ENCODE measurements at regions not wholly inside any gene's neighbourhood (a gene's known extent, or its start where the extent isn't known, plus 50 kb on each side); places are given as distances from the start of the nearest gene placed in this dataset.
"Not testable (repeated sequence)": the region's sequence is repeated elsewhere in the genome, so short reads cannot be mapped to it uniquely, and the experiment has no call there.

DNA sequence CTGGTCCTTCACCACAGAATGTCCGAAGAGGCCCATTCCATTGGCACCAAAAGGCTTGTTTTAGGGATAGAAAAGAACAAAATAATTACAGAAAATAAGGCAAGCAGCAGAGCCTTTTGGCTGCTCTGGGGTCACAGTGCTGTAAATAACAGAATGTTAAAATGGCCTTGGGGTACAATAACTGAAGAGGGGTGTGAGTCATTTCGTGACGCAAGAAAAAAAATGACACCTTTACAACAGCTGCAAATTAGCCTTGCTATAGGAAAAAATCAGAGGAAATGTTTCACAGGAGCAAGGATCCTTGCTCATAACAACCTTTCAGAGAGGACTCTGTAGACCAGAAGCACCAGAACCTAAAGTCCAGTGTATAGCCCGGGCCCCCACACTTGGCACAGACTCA, 483.4 kb downstream of the OMA1 start:
- FAIRE-seq: no peak
- TF ChIP-seq POU2F2 (IDR thresholded peaks at IDR 0.05; ENCODE audit: low read depth, low read length): no peak
- no peak for TF ChIP-seq SPI1 (IDR thresholded peaks at IDR 0.05; ENCODE audit: low read depth, low read length)
- TF ChIP-seq PAX5 (IDR thresholded peaks at IDR 0.05; ENCODE audit: insufficient read depth, low read length, severe bottlenecking): no peak
- TF ChIP-seq TAF1 (IDR thresholded peaks at IDR 0.05; ENCODE audit: low read depth, low read length): no peak
- no peak for TF ChIP-seq POLR2AphosphoS5 (IDR thresholded peaks at IDR 0.05; ENCODE audit: low read depth, low read length)
- no peak for TF ChIP-seq POLR2A (IDR thresholded peaks at IDR 0.05; ENCODE audit: low read depth, low read length)
- DNase-seq (ENCODE audit: insufficient read length, low spot score): no peak

GRCh38 chr1:58062635-58063034, 483.9 kb downstream of the OMA1 start:
- TF ChIP-seq PAX5 (IDR thresholded peaks at IDR 0.05; ENCODE audit: insufficient read depth, low read length, severe bottlenecking) (no peak), POLR2AphosphoS5 (IDR thresholded peaks at IDR 0.05; ENCODE audit: low read depth, low read length) (no peak), POU2F2 (IDR thresholded peaks at IDR 0.05; ENCODE audit: low read depth, low read length) (no peak), POLR2A (IDR thresholded peaks at IDR 0.05; ENCODE audit: low read depth, low read length) (no peak), SPI1 (IDR thresholded peaks at IDR 0.05; ENCODE audit: low read depth, low read length) (no peak), TAF1 (IDR thresholded peaks at IDR 0.05; ENCODE audit: low read depth, low read length) (no peak)
- DNase-seq (ENCODE audit: insufficient read length, low spot score): no peak
- no peak for FAIRE-seq

- FAIRE-seq (no peak), DNase-seq (ENCODE audit: insufficient read length, low spot score) (no peak)
- no peak for TF ChIP-seq TAF1 (IDR thresholded peaks at IDR 0.05; ENCODE audit: low read depth, low read length)
Observed at GRCh38 chr1:58060559-58061170, 485.9 kb downstream of the OMA1 start.

DNA sequence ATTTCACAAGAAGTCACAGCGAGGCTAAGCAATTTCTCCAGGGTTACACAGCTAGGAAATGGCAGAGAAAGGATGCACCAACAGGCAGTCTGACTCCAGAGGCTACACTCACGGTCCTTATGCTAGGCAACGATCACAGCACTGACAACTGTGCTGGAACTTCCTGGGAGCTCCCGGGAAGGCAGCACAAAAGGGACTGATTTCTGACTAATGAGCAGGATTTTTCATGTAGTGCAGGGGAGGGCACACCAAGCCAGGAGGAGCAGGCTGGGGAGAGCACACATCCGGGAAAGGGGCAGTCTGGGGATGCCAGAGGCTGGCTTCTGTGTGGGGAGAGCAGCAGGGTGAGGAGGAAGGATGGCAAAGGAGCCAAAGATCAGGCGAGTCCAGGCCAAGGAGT, 486.7 kb downstream of the OMA1 start:
- DNase-seq (ENCODE audit: insufficient read length, low spot score) (no peak), FAIRE-seq (no peak)
- TF ChIP-seq POU2F2 (IDR thresholded peaks at IDR 0.05; ENCODE audit: low read depth, low read length) (no peak), POLR2AphosphoS5 (IDR thresholded peaks at IDR 0.05; ENCODE audit: low read depth, low read length) (no peak), SPI1 (IDR thresholded peaks at IDR 0.05; ENCODE audit: low read depth, low read length) (no peak), POLR2A (IDR thresholded peaks at IDR 0.05; ENCODE audit: low read depth, low read length) (no peak), TAF1 (IDR thresholded peaks at IDR 0.05; ENCODE audit: low read depth, low read length) (no peak), PAX5 (IDR thresholded peaks at IDR 0.05; ENCODE audit: insufficient read depth, low read length, severe bottlenecking) (no peak)

DNA sequence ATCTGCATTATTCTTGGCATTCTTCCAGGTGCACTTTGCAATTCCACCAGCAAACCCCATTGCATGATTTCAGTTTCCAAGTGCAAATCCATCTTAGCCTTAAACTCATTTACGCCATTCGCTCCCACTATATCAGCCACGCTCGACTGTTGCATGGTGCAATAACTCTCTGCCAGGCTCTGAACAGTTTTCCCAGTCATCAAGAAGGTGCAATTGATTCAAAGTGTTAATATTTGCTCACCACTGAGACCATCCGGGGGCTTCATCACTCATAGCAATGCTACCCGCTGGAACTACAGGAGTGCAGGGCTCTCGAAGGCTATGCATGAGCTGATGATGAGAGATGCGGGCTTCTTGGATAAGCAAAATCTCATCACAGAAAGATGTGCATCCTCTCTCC, 488.2 kb downstream of the OMA1 start:
- FAIRE-seq (no peak), DNase-seq (ENCODE audit: insufficient read length, low spot score) (no peak)
- TF ChIP-seq POLR2AphosphoS5 (IDR thresholded peaks at IDR 0.05; ENCODE audit: low read depth, low read length): no peak
- TF ChIP-seq POU2F2 (IDR thresholded peaks at IDR 0.05; ENCODE audit: low read depth, low read length): no peak
- TF ChIP-seq POLR2A (IDR thresholded peaks at IDR 0.05; ENCODE audit: low read depth, low read length): no peak
- TF ChIP-seq TAF1 (IDR thresholded peaks at IDR 0.05; ENCODE audit: low read depth, low read length): no peak
- no peak for TF ChIP-seq SPI1 (IDR thresholded peaks at IDR 0.05; ENCODE audit: low read depth, low read length)
- no peak for TF ChIP-seq PAX5 (IDR thresholded peaks at IDR 0.05; ENCODE audit: insufficient read depth, low read length, severe bottlenecking)

GRCh38 chr1:58057826-58058225, 488.7 kb downstream of the OMA1 start:
- DNase-seq (ENCODE audit: insufficient read length, low spot score) (no peak), FAIRE-seq (no peak)
- TF ChIP-seq TAF1 (IDR thresholded peaks at IDR 0.05; ENCODE audit: low read depth, low read length) (no peak), POLR2AphosphoS5 (IDR thresholded peaks at IDR 0.05; ENCODE audit: low read depth, low read length) (no peak), POLR2A (IDR thresholded peaks at IDR 0.05; ENCODE audit: low read depth, low read length) (no peak), PAX5 (IDR thresholded peaks at IDR 0.05; ENCODE audit: insufficient read depth, low read length, severe bottlenecking) (no peak), SPI1 (IDR thresholded peaks at IDR 0.05; ENCODE audit: low read depth, low read length) (no peak), POU2F2 (IDR thresholded peaks at IDR 0.05; ENCODE audit: low read depth, low read length) (no peak)

DNA sequence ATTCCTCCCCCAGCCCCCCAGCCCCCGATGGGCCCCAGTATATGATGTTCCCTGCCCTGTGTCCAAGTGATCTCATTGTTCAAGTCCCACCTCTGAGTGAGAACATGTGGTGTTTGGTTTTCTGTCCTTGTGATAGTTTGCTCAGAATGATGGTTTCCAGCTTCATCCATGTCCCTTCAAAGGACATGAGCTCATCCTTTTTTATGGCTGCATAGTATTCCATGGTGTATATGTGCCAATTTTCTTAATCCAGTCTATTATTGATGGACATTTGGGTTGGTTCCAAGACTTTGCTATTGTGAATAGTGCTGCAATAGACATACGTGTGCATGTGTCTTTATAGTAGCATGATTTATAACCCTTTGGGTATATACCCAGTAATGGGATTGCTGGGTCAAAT, 495.3 kb downstream of the OMA1 start:
- not testable (repeated sequence) for FAIRE-seq; DNase-seq (ENCODE audit: insufficient read length, low spot score)

DNA sequence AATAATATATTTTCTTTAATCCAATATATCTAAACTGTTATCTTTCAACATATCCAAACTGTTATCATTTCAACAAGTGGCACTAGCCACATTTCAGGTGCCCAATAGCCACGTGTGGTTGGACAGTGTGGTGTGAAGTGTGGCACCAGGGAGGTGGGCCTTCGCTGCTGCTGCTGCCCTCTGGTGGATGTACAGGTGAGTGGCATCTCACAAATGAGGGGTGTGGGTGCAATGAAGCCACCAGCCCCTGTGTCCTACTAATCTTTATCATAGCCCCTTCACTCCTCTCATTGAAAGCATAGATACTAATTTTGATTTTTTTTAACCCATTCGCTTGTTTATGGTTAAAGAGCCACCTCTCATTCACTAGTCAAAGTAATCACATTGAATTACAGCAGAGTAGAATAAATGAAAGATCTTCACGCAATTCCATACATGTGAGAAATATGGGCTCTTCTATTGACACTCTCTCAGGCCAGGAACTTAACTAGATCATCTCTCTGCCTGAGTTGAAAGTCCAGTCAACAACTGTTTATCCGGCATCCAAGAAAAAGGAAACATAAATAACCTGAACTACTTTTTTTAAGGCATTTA, 499.2 kb downstream of the OMA1 start:
- FAIRE-seq: peak; percentile 87
- TF ChIP-seq PAX5 (IDR thresholded peaks at IDR 0.05; ENCODE audit: insufficient read depth, low read length, severe bottlenecking): no peak
- no peak for TF ChIP-seq POLR2A (IDR thresholded peaks at IDR 0.05; ENCODE audit: low read depth, low read length)
- TF ChIP-seq TAF1 (IDR thresholded peaks at IDR 0.05; ENCODE audit: low read depth, low read length): no peak
- TF ChIP-seq SPI1 (IDR thresholded peaks at IDR 0.05; ENCODE audit: low read depth, low read length): no peak
- TF ChIP-seq POLR2AphosphoS5 (IDR thresholded peaks at IDR 0.05; ENCODE audit: low read depth, low read length): no peak
- TF ChIP-seq POU2F2 (IDR thresholded peaks at IDR 0.05; ENCODE audit: low read depth, low read length): no peak
- peak; percentile 32 for DNase-seq (ENCODE audit: insufficient read length, low spot score)

GRCh38 chr1:58045094-58045705, 501.3 kb downstream of the OMA1 start:
- TF ChIP-seq POLR2AphosphoS5 (IDR thresholded peaks at IDR 0.05; ENCODE audit: low read depth, low read length) (no peak), TAF1 (IDR thresholded peaks at IDR 0.05; ENCODE audit: low read depth, low read length) (no peak), PAX5 (IDR thresholded peaks at IDR 0.05; ENCODE audit: insufficient read depth, low read length, severe bottlenecking) (no peak), POU2F2 (IDR thresholded peaks at IDR 0.05; ENCODE audit: low read depth, low read length) (no peak), SPI1 (IDR thresholded peaks at IDR 0.05; ENCODE audit: low read depth, low read length) (no peak), POLR2A (IDR thresholded peaks at IDR 0.05; ENCODE audit: low read depth, low read length) (no peak)
- DNase-seq (ENCODE audit: insufficient read length, low spot score): no peak
- FAIRE-seq: no peak

DNA sequence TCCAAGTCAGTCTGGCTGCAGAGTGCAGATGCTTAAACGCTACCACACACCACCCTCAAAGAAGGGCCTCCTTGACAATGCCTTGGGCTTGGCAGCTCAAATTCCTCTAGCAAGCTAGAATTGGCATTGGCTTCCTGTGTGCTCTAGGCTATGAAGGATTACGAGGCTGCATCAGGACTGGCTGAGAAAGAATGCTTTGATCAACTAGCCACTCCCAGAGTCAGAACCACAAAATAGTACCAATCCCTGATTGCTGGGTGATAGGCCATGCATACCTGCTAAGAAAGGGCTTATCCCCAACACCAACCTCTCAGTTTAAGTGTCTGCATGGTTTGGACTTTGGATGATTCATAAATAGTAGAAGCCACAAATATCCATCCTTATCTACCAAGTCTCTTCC, 504.9 kb downstream of the OMA1 start:
- DNase-seq (ENCODE audit: insufficient read length, low spot score) (no peak), FAIRE-seq (no peak)
- TF ChIP-seq POLR2A (IDR thresholded peaks at IDR 0.05; ENCODE audit: low read depth, low read length) (no peak), POLR2AphosphoS5 (IDR thresholded peaks at IDR 0.05; ENCODE audit: low read depth, low read length) (no peak), TAF1 (IDR thresholded peaks at IDR 0.05; ENCODE audit: low read depth, low read length) (no peak), SPI1 (IDR thresholded peaks at IDR 0.05; ENCODE audit: low read depth, low read length) (no peak)
